IMR-90 (cell line): ENCODE measurements at regions not wholly inside any gene's neighbourhood (a gene's known extent, or its start where the extent isn't known, plus 50 kb on each side); places are given as distances from the start of the nearest gene placed in this dataset.

Source experiments
- ATAC-seq: fragments of 200-7000 bp; cut with Tn5 transposase; 2 replicates; pipeline ENCODE4 v1.9.1; 2020; ENCODE audit warnings: low read depth, mild to moderate bottlenecking, moderate library complexity
- BruUV-seq: library from RNA; stranded (reverse); fragments of 400-500 nt; replicated peaks from 2 replicates; lab custom pipeline; 2021; lab: Mats Ljungman, UMichigan
- CTCF ChIA-PET: fragments of 300-600 bp; formaldehyde crosslinking; extraction: SDS; loops from one replicate; lab custom pipeline; 2021; ENCODE audit warnings: antibody characterized with exemption; lab: Yijun Ruan, JAX
- POLR2A ChIA-PET: fragments of 300-600 bp; sonication (Branson Sonifier 250); formaldehyde crosslinking; loops from one replicate; lab custom pipeline; 2022; ENCODE audit warnings: antibody characterized with exemption; ENCODE audit not compliant: unreplicated experiment; lab: Charles Lee
- DNase-seq: peaks from one replicate; pipeline ENCODE4 v3.0.0; 2013
- H2AFZ ChIP-seq: replicated peaks from 2 replicates; pipeline ENCODE3; 2013; ENCODE audit warnings: low read length, mild to moderate bottlenecking; ENCODE audit not compliant: poor library complexity
- H2AK5ac ChIP-seq: 2 replicates; pipeline ENCODE4 v1.6.1; 2013; ENCODE audit warnings: low read depth, low read length, inconsistent platforms
- H2AK9ac ChIP-seq: replicated peaks from 2 replicates; pipeline ENCODE3; 2013; ENCODE audit warnings: mild to moderate bottlenecking, low read depth, low read length, moderate library complexity; ENCODE audit not compliant: poor library complexity
- H2BK120ac ChIP-seq: 2 replicates; pipeline ENCODE4 v1.6.1; 2013; ENCODE audit warnings: low read depth, low read length, inconsistent platforms
- H2BK15ac ChIP-seq: 3 replicates; pipeline ENCODE4 v1.6.1; 2013; ENCODE audit warnings: low read depth, low read length, inconsistent platforms
- H2BK20ac ChIP-seq: 2 replicates; pipeline ENCODE4 v1.6.1; 2013; ENCODE audit warnings: low read depth, mild to moderate bottlenecking, inconsistent platforms, low read length, moderate library complexity
- H2BK5ac ChIP-seq: 2 replicates; pipeline ENCODE4 v1.6.1; 2013; ENCODE audit warnings: mild to moderate bottlenecking, low read depth, low read length, inconsistent platforms; ENCODE audit not compliant: poor library complexity, severe bottlenecking
- H3K14ac ChIP-seq: replicated peaks from 2 replicates; pipeline ENCODE4 v1.6.1; 2013; ENCODE audit warnings: low read depth, low read length, inconsistent platforms
- H3K18ac ChIP-seq: 2 replicates; pipeline ENCODE4 v1.6.1; 2013; ENCODE audit warnings: low read depth, low read length, control low read depth
- H3K23ac ChIP-seq: 2 replicates; pipeline ENCODE4 v1.6.1; 2013; ENCODE audit warnings: low read depth, low read length, inconsistent platforms
- H3K27ac ChIP-seq: 2 replicates; pipeline ENCODE4 v1.5.1; 2013; ENCODE audit warnings: mild to moderate bottlenecking, control low read depth, low read length; ENCODE audit not compliant: insufficient read depth
- H3K27me3 ChIP-seq: 2 replicates; pipeline ENCODE4 v1.6.1; 2013; ENCODE audit warnings: low read length; ENCODE audit not compliant: control insufficient read depth, insufficient read depth
- H3K36me3 ChIP-seq: 2 replicates; pipeline ENCODE4 v1.6.1; 2013; ENCODE audit warnings: low read length, mixed read lengths; ENCODE audit not compliant: control insufficient read depth, insufficient read depth
- H3K4ac ChIP-seq: 2 replicates; pipeline ENCODE4 v1.6.1; 2013; ENCODE audit warnings: low read depth, low read length, inconsistent platforms
- H3K4me1 ChIP-seq: 2 replicates; pipeline ENCODE4 v1.6.1; 2013; ENCODE audit warnings: low read length, mixed read lengths; ENCODE audit not compliant: control insufficient read depth, insufficient read depth
- H3K4me2 ChIP-seq: 2 replicates; pipeline ENCODE4 v1.6.1; 2013; ENCODE audit warnings: low read depth, mild to moderate bottlenecking, control low read depth, low read length, moderate library complexity
- H3K4me3 ChIP-seq: 2 replicates; pipeline ENCODE4 v1.5.1; 2013; ENCODE audit warnings: low read depth, mild to moderate bottlenecking, control low read depth, low read length, moderate library complexity; ENCODE audit not compliant: insufficient read depth
- H3K56ac ChIP-seq: 2 replicates; pipeline ENCODE4 v1.6.1; 2013; ENCODE audit warnings: low read length, inconsistent platforms; ENCODE audit not compliant: insufficient read depth; ENCODE audit errors: extremely low read depth
- H3K79me1 ChIP-seq, 2 experiments: 2 replicates each; pipeline ENCODE4 v1.6.1; 2013; ENCODE audit warnings: low read length in 2 of 2, inconsistent platforms in 1 of 2, low read depth in 1 of 2
- H3K9ac ChIP-seq: 2 replicates; pipeline ENCODE4 v1.6.1; 2013; ENCODE audit warnings: low read depth, low read length, control low read depth
- H3K9me1 ChIP-seq: 2 replicates; pipeline ENCODE4 v1.6.1; 2013; ENCODE audit warnings: low read length, inconsistent platforms; ENCODE audit not compliant: insufficient read depth
- H3K9me3 ChIP-seq: 2 replicates; pipeline ENCODE4 v1.6.1; 2013; ENCODE audit warnings: low read length; ENCODE audit not compliant: control insufficient read depth, insufficient read depth
- H4K20me1 ChIP-seq: 2 replicates; pipeline ENCODE4 v1.6.1; 2013; ENCODE audit warnings: low read length, inconsistent platforms; ENCODE audit not compliant: insufficient read depth
- H4K5ac ChIP-seq: 2 replicates; pipeline ENCODE4 v1.6.1; 2013; ENCODE audit warnings: mild to moderate bottlenecking, low read depth, low read length, control low read depth
- H4K8ac ChIP-seq, 2 experiments: 2 replicates each; pipeline ENCODE4 v1.6.1; 2013; ENCODE audit warnings: low read depth in 2 of 2, low read length in 2 of 2, control low read depth in 1 of 2, inconsistent platforms in 1 of 2
- H4K91ac ChIP-seq: 2 replicates; pipeline ENCODE4 v1.6.1; 2013; ENCODE audit warnings: low read depth, low read length, inconsistent platforms; ENCODE audit not compliant: insufficient read depth
- CEBPB ChIP-seq: IDR thresholded peaks from 2 replicates; pipeline ENCODE4 v1.6.1; 2012; ENCODE audit warnings: low read depth, low read length, improper control_type of control experiment
- CHD1 ChIP-seq: IDR thresholded peaks from 2 replicates; pipeline ENCODE4 v1.6.1; 2012; ENCODE audit warnings: low read depth, low read length, improper control_type of control experiment
- FOS ChIP-seq: fragments of 150-350 bp; IDR thresholded peaks from 2 replicates; pipeline ENCODE4 v1.6.1; 2016; ENCODE audit warnings: low read depth, low read length
- MAFK ChIP-seq: IDR thresholded peaks from 2 replicates; pipeline ENCODE4 v1.6.1; 2012; ENCODE audit warnings: low read depth, low read length, improper control_type of control experiment
- MAZ ChIP-seq: IDR thresholded peaks from 2 replicates; pipeline ENCODE4 v1.6.1; 2012; ENCODE audit warnings: low read depth, mild to moderate bottlenecking, low read length, improper control_type of control experiment, moderate library complexity, borderline replicate concordance
- NFE2L2 ChIP-seq: fragments of 150-350 bp; IDR thresholded peaks from 2 replicates; pipeline ENCODE4 v1.6.1; 2016; ENCODE audit warnings: low read depth, mild to moderate bottlenecking, low read length
- SMC3 ChIP-seq: fragments of 150-350 bp; IDR thresholded peaks from 2 replicates; pipeline ENCODE4 v1.6.1; 2016; ENCODE audit warnings: low read depth, mild to moderate bottlenecking, antibody characterized with exemption, low read length, moderate library complexity
- whole genome bisulfite sequencing, 2 experiments: methylation state at CpG; one replicate each; pipeline versions ENCODE4 v1.1.5 to v1.1.7; 2013; ENCODE audit warnings: missing lambda C conversion rate in 2 of 2; ENCODE audit not compliant: insufficient read length in 1 of 2; ENCODE audit errors: extremely low coverage in 2 of 2; 5-methylcytosine and 5-hydroxymethylcytosine counted together
- dilution Hi-C: fragments of 300-500 bp; cut with HindIII; formaldehyde crosslinking; loops from one replicate; pipeline ENCODE4 v1.14.3; 2018; ENCODE audit warnings: low sequenced_read_pairs; ENCODE audit not compliant: unreplicated experiment
- in situ Hi-C: fragments of 300-500 bp; cut with MboI; formaldehyde crosslinking; loops from 3 replicates; pipeline ENCODE4 v1.14.3; 2019; ENCODE audit warnings: low sequenced_read_pairs, inconsistent platforms, mixed read lengths
- intact Hi-C: fragments of 100-400 bp; cut with micrococcal nuclease; formaldehyde crosslinking; loops from 2 replicates; pipeline ENCODE4 v1.10.0; 2022

GRCh38 chr6:170205126-170205525 lies 85.8 kb downstream of the DLL1 start:
- Histone ChIP-seq H4K8ac (no peak overlapping the region), H3K9me3 (peaks cover 27% of the 10 kb centered on the region), H4K91ac (no peak overlapping the region), H3K4me3 (no peak overlapping the region), H3K23ac (no peak overlapping the region), H3K36me3 (no peaks in the 10 kb centered on the region), H2BK5ac (no peak overlapping the region), H4K5ac (no peak overlapping the region), H2AK9ac (no peak overlapping the region), H3K79me1 (no peaks in the 10 kb centered on the region), H3K27ac (no peak overlapping the region), H3K27me3 (no peaks in the 10 kb centered on the region), H3K56ac (no peak overlapping the region), H2BK120ac (no peak overlapping the region), H2AFZ (no peak overlapping the region), H3K4ac (no peak overlapping the region), H3K14ac (no peak overlapping the region), H3K18ac (no peak overlapping the region), H2BK15ac (no peak overlapping the region), H3K4me2 (no peak overlapping the region), H2BK20ac (no peak overlapping the region), H3K9ac (no peak overlapping the region), H4K20me1 (no peaks in the 10 kb centered on the region), H2AK5ac (no peak overlapping the region), H3K4me1 (no peaks in the 10 kb centered on the region), H3K9me1 (no peaks in the 10 kb centered on the region)
- BruUV-seq, result no TSS peak
- CTCF ChIA-PET, result no interaction called here
- TF ChIP-seq CEBPB (no peak), MAZ (no peak), CHD1 (no peak), SMC3 (no peak), NFE2L2 (no peak), MAFK (no peak), FOS (no peak)
- intact Hi-C loops, result no loop called here
- WGBS, 2 experiments, result 40% methylated on average over 1 of the region's 6 CpGs; no CpG with 5 or more reads in 1 of the 2 experiments
- dilution Hi-C loops, result no loop called here
- DNase-seq, result no peak
- in situ Hi-C loops, result no loop called here
- POLR2A ChIA-PET, result no interaction called here
- no peak for ATAC-seq
